ENCODE measurements at regions not wholly inside any gene's neighbourhood (a gene's known extent, or its start where the extent isn't known, plus 50 kb on each side); places are given as distances from the start of the nearest gene placed in this dataset.
A peak's percentile ranks its signal among the peaks of the same experiment; 100 is the strongest.

DNA sequence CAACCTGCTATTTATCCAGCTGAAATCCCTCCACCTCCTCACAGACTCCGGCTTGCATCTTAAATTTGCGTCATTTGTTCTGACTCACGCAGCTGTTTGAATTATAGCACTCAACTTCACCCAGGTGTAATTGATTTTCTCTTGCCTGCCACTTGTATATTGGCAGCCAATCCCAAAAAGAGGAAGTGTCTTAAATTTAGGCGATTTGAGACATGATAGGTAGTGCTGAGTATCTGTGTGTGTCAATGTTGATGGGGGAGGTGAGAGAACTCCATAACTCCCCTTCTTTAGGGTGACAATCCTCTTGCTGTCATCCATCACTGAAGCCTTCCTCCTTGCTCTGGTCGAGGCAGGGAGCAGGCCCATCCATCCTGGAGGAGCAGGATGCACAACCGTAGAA is 77.2 kb upstream of the TPRG1 start:
- DNase-seq = peak in 7 of 42 donors; percentile 6 to 38 (median 20)
- intact Hi-C loops (cut with DNase I) = no loop called here

GRCh38 chr3:189096092-189096491 is 75.7 kb upstream of the TPRG1 start:
- no peak for DNase-seq
- intact Hi-C loops (cut with DNase I) = no loop called here

DNA sequence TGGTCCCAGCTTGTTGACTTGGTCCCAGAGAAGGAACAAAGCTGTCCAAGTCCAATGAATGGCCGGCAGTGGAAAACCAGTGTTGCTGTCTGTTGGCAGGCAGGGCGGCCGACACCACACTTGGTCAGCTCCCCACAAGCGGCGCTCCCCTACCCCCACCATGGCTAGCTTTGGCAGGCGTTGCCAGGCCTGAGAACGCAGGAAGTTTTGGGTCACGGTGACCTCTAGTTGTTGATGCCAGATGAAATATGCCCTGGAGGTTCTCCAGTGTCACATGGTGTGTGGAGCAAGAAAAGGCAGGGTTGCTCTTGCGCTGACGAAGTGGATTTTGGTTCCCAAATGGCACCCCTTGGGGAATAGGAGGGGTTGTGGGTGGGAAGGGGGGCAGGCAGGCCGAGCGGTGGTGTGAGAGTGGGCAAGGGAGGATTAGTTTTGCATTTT is 72.7 kb upstream of the TPRG1 start:
- intact Hi-C loops (cut with DNase I) = no loop called here
- DNase-seq = peak in 2 of 42 donors; percentile 6 to 16

GRCh38 chr3:189099505-189100290 is 72.1 kb upstream of the TPRG1 start:
- intact Hi-C loops (cut with DNase I) = no loop called here
- DNase-seq = no peak

GRCh38 chr3:189100866-189101265 is 70.9 kb upstream of the TPRG1 start:
- no peak for DNase-seq
- intact Hi-C loops (cut with DNase I) = no loop called here

- DNase-seq = no peak
- intact Hi-C loops (cut with DNase I) = no loop called here
Measured at GRCh38 chr3:189101594-189101993, 70.2 kb upstream of the TPRG1 start.

GRCh38 chr3:189103208-189103607 is 68.6 kb upstream of the TPRG1 start:
- no peak for DNase-seq
- intact Hi-C loops (cut with DNase I) = no loop called here

GRCh38 chr3:189108067-189108466 is 63.7 kb upstream of the TPRG1 start:
- no peak for DNase-seq
- intact Hi-C loops (cut with DNase I) = no loop called here

- intact Hi-C loops (cut with DNase I) = no loop called here
- no peak for DNase-seq
Measured at GRCh38 chr3:189108735-189109134, 63.0 kb upstream of the TPRG1 start.

DNA sequence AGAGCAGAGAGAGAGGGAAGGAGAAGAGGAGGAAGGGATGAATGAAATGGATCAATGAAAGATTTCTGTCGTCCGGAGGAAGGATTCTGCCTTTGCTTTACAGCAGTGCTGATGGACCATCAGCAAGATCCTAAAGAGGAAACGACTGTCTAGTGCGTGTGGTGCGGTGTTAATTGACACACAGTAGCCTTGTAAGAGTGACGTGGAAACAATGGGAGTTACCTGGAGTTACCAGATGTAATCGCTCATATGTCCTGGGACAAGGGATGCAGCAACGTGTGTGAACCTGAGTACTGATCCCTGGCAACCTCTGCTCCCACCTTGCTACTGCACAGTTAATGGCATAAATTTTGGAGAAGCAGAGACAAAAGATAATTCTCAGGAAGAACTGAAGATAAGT is 62.6 kb upstream of the TPRG1 start:
- DNase-seq = no peak

GRCh38 chr3:189117087-189117486 is 54.7 kb upstream of the TPRG1 start:
- intact Hi-C loops (cut with DNase I) = no loop called here
- no peak for DNase-seq

More for the DNA sequence above, 62.6 kb upstream of the TPRG1 start:
- intact Hi-C loops (cut with DNase I) = no loop called here

GRCh38 chr3:189118896-189119295 is 52.9 kb upstream of the TPRG1 start:
- intact Hi-C loops (cut with DNase I) = no loop called here
- DNase-seq = no peak

- intact Hi-C loops (cut with DNase I) = no loop called here
Measured at GRCh38 chr3:189119950-189120349, 51.8 kb upstream of the TPRG1 start.

DNA sequence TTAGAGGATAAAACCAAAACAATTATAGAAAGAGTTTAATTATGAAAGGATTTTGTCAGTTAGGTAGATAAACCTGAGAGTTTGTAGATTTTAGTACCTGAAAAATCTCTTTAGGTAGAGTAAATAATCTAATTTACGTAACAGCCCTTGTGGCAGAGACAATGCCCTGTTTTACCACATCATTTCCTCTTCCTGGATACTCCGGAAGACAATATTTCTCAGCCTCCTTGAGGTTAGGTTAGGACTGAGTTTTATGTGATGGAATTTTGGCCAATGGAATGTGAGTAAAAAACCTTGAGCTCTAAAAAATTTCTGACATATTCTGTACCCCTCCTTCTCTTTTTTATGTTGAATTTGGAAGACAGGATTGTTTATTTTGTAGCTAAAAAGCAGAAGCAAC is 50.7 kb upstream of the TPRG1 start:
- DNase-seq = no peak
- intact Hi-C loops (cut with DNase I) = no loop called here

More at GRCh38 chr3:189119950-189120349, 51.8 kb upstream of the TPRG1 start:
- no peak for DNase-seq
